ENCODE measurements at regions not wholly inside any gene's neighbourhood (a gene's known extent, or its start where the extent isn't known, plus 50 kb on each side); places are given as distances from the start of the nearest gene placed in this dataset.

- Histone ChIP-seq H3K9me3 (ENCODE audit: low read depth) (no peaks in the 10 kb centered on the region), H3K27me3 (no peaks in the 10 kb centered on the region), H3K4me3 (no peak overlapping the region), H3K36me3 (no peaks in the 10 kb centered on the region), H3K27ac (no peak overlapping the region), H3K4me1 (ENCODE audit: low read depth) (no peaks in the 10 kb centered on the region)
- peak in 1 of 2 donors; percentile 36 for DNase-seq (ENCODE audit: low read depth in 1 of 2, low spot score in 1 of 2)
- TF ChIP-seq CTCF (IDR thresholded peaks at IDR 0.05; ENCODE audit: low read depth, low read length): no peak
These were observed 1573.4 kb downstream of the EFNA5 start for GRCh38 chr5:106097340-106097739.

GRCh38 chr5:106094839-106095238 is 1575.9 kb downstream of the EFNA5 start:
- no peak for TF ChIP-seq CTCF (IDR thresholded peaks at IDR 0.05; ENCODE audit: low read depth, low read length)
- H3K4me3 ChIP-seq: no peak overlapping the region
- no peaks in the 10 kb centered on the region for H3K27me3 ChIP-seq
- H3K9me3 ChIP-seq (ENCODE audit: low read depth): no peaks in the 10 kb centered on the region
- no peaks in the 10 kb centered on the region for H3K36me3 ChIP-seq
- no peak overlapping the region for H3K27ac ChIP-seq
- no peak for DNase-seq (ENCODE audit: low read depth in 1 of 2, low spot score in 1 of 2)
- no peaks in the 10 kb centered on the region for H3K4me1 ChIP-seq (ENCODE audit: low read depth)

DNA sequence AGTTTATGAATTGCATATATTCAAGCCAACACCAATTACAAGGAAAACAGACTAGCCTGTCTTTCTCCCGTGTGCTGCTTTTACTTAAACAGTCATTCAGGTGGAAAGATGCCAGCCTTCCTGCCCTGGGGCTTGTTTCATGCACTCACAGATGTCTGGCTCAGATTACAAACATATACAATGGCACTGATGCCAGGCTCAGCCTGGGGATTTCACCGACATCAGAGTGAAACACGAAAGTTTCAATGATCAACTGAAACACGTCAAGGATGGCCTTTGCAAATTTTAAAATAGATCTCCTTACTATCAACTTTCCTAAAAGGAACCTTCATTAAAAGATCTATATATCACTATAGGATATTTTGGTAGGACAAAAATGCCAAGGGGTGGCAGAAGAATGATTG is 1576.5 kb downstream of the EFNA5 start:
- no peaks in the 10 kb centered on the region for H3K9me3 ChIP-seq (ENCODE audit: low read depth)
- no peak overlapping the region for H3K27ac ChIP-seq
- no peaks in the 10 kb centered on the region for H3K36me3 ChIP-seq
- H3K27me3 ChIP-seq: no peaks in the 10 kb centered on the region
- H3K4me3 ChIP-seq: no peak overlapping the region
- no peak for TF ChIP-seq CTCF (IDR thresholded peaks at IDR 0.05; ENCODE audit: low read depth, low read length)
- H3K4me1 ChIP-seq (ENCODE audit: low read depth): no peaks in the 10 kb centered on the region
- DNase-seq (ENCODE audit: low read depth in 1 of 2, low spot score in 1 of 2): no peak

DNA sequence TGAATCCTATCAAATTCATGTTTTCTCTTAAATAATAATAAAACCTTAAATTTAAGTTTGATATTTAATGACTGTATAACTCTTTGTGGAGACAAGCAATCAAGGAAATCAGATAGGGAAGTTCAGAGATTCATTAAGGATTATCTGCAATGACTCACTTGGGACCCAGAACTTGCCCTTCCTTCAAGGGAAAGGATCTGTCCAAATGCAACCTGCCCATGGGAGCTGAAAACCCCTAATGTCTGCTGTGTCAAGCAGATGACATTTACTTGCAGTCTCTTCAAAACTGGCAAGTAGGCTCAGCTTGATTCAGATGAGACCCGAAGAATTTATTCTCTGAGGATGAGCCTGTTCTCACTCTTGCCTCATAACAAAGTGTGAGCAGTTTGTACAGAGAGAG is 1577.6 kb downstream of the EFNA5 start:
- Histone ChIP-seq H3K36me3 (no peaks in the 10 kb centered on the region), H3K27ac (no peak overlapping the region), H3K27me3 (no peaks in the 10 kb centered on the region), H3K4me3 (no peak overlapping the region), H3K9me3 (ENCODE audit: low read depth) (no peaks in the 10 kb centered on the region), H3K4me1 (ENCODE audit: low read depth) (no peaks in the 10 kb centered on the region)
- no peak for DNase-seq (ENCODE audit: low read depth in 1 of 2, low spot score in 1 of 2)
- TF ChIP-seq CTCF (IDR thresholded peaks at IDR 0.05; ENCODE audit: low read depth, low read length): no peak

DNA sequence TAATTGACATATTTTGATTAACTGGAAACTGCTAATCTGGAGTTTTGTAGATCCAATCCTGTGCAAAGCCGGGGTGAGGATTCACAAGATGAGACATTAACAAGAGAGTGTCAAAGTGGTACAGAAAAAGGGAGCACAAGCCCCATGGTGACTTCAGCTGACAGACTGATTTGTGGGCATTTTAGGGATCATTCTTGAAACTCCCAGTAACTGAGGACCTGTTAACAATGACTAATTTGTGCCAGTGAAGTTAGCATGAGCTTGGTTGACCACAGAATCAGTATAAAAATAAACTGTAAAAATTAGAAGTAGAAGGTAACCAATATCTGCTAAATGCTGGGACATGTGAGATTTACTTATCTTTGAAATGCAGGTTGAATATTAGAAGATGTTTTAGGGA is 1578.3 kb downstream of the EFNA5 start:
- Histone ChIP-seq H3K27ac (no peak overlapping the region), H3K4me3 (no peak overlapping the region), H3K36me3 (no peaks in the 10 kb centered on the region), H3K4me1 (ENCODE audit: low read depth) (no peaks in the 10 kb centered on the region), H3K9me3 (ENCODE audit: low read depth) (no peaks in the 10 kb centered on the region), H3K27me3 (no peaks in the 10 kb centered on the region)
- DNase-seq (ENCODE audit: low read depth in 1 of 2, low spot score in 1 of 2): no peak
- TF ChIP-seq CTCF (IDR thresholded peaks at IDR 0.05; ENCODE audit: low read depth, low read length): no peak

DNA sequence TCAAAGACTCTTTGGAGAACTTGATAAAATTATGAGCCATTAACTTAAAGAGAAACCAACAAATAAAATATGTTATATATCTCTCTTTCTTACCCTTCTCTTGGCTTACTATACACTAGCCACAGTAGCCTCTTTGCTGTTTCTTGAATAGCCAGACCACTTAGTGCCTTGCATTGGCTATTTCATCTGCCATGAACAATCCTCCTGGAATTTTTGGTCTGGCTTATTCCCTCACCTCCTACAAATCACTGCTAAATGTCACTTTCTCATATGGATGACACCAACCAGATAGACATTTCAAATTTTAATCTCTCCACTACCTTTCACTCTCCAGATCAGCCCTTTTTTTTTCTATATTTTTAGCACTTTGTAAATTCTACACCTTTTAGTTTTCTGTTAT is 1581.7 kb downstream of the EFNA5 start:
- H3K9me3 ChIP-seq (ENCODE audit: low read depth): no peaks in the 10 kb centered on the region
- no peaks in the 10 kb centered on the region for H3K27me3 ChIP-seq
- H3K4me3 ChIP-seq: no peak overlapping the region
- no peaks in the 10 kb centered on the region for H3K36me3 ChIP-seq
- no peaks in the 10 kb centered on the region for H3K4me1 ChIP-seq (ENCODE audit: low read depth)
- TF ChIP-seq CTCF (IDR thresholded peaks at IDR 0.05; ENCODE audit: low read depth, low read length): no peak
- no peak overlapping the region for H3K27ac ChIP-seq
- no peak for DNase-seq (ENCODE audit: low read depth in 1 of 2, low spot score in 1 of 2)
